ENCODE measurements at regions not wholly inside any gene's neighbourhood (a gene's known extent, or its start where the extent isn't known, plus 50 kb on each side); places are given as distances from the start of the nearest gene placed in this dataset.

- DNase-seq (ENCODE audit: low spot score): no peak
Observed at GRCh38 chr2:13218205-13218604, 501.5 kb downstream of the TRIB2 start.

GRCh38 chr2:13227578-13227977 lies 510.8 kb downstream of the TRIB2 start:
- DNase-seq (ENCODE audit: low spot score): no peak
- TF ChIP-seq CTCF (IDR thresholded peaks at IDR 0.05; ENCODE audit: extremely low read depth, missing control alignments): no peak

More at GRCh38 chr2:13218205-13218604, 501.5 kb downstream of the TRIB2 start:
- TF ChIP-seq CTCF (IDR thresholded peaks at IDR 0.05; ENCODE audit: extremely low read depth, missing control alignments): no peak

- no peak for DNase-seq (ENCODE audit: low spot score)
- TF ChIP-seq CTCF (IDR thresholded peaks at IDR 0.05; ENCODE audit: extremely low read depth, missing control alignments): no peak
Observed at GRCh38 chr2:13230221-13230620, 513.5 kb downstream of the TRIB2 start.

DNA sequence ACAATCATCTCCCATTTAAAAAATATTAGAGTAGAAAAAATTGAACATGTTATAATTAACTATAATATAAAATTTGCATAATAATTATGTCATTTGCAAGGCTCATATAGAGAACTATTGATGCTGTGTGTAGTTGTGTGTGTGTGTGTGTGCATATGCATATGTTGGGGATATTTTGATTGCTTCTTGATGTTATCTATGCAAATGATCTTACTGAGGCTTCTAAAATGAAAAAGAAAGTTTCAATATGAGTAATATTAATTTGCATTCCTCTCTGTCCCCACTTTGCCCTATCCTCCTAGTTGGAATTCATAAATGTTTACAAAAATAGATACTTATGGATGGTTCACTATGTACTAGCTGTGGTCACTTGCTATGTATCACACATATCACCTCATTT lies 523.3 kb downstream of the TRIB2 start:
- no peak for DNase-seq (ENCODE audit: low spot score)
- TF ChIP-seq CTCF (IDR thresholded peaks at IDR 0.05; ENCODE audit: extremely low read depth, missing control alignments): no peak

DNA sequence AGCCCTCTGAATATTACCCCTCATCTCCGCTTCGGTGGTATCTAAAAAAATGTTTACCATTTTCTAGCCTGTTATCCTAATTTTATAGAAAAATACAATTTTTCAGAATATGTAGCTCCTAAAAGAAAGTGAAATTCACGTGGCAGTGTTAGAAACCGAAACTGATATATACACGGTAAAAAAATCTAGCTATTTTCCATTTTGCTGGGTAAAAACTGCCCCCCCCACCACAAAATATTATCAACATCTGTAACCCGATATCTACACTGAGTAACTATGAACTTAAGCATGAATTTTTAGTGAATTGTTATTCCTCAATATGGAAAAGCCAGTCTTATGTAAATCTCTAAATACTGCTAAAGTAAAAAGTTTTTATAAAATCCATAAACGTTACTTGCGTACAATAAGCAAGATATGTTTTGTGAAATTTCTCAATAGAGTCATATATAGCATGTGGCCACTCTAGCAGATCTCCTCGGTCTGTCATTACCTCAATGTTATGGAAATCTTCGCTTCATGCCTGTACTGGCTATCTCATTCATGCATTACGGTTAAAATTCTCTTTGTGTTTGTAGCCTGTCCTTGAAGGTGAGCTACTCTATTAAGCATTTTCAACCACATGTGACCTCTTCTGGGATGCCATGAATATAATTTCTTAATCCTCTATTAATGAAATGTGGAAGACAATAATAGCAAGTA lies 524.2 kb downstream of the TRIB2 start:
- DNase-seq (ENCODE audit: low spot score): no peak
- no peak for TF ChIP-seq CTCF (IDR thresholded peaks at IDR 0.05; ENCODE audit: extremely low read depth, missing control alignments)

GRCh38 chr2:13252615-13253014 lies 535.9 kb downstream of the TRIB2 start:
- no peak for DNase-seq (ENCODE audit: low spot score)
- TF ChIP-seq CTCF (IDR thresholded peaks at IDR 0.05; ENCODE audit: extremely low read depth, missing control alignments): no peak

- no peak for DNase-seq (ENCODE audit: low spot score)
Observed at GRCh38 chr2:13255485-13255884, 538.7 kb downstream of the TRIB2 start.

More at GRCh38 chr2:13255485-13255884, 538.7 kb downstream of the TRIB2 start:
- no peak for TF ChIP-seq CTCF (IDR thresholded peaks at IDR 0.05; ENCODE audit: extremely low read depth, missing control alignments)

All from GM20000 (cell line).